GM18511 (cell line): ENCODE measurements at regions not wholly inside any gene's neighbourhood (a gene's known extent, or its start where the extent isn't known, plus 50 kb on each side); places are given as distances from the start of the nearest gene placed in this dataset.

Source experiments
- ATAC-seq: cut with Tn5 transposase; IDR thresholded peaks from one replicate; pipeline ENCODE4 v1.9.1; 2021; ENCODE audit warnings: mild to moderate bottlenecking, moderate library complexity; ENCODE audit not compliant: unreplicated experiment

DNA sequence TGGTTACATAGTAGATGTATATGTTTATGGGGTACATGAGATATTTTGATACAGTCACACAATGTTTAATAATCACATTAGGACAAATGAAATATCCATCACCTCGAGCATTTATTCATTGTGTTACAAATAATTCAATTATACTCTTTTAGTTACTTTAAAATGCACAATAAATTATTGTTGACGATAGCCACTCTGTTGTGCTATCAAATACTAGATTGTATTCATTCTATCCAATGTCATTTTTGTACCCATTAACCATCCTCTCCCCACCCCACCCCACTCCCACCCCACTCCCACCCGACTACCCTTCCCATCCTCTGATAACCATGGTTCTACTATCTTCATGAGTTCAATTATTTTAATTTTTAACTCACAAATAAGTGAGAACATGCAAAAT, 585.4 kb downstream of the CDH26 start:
- ATAC-seq = no peak

DNA sequence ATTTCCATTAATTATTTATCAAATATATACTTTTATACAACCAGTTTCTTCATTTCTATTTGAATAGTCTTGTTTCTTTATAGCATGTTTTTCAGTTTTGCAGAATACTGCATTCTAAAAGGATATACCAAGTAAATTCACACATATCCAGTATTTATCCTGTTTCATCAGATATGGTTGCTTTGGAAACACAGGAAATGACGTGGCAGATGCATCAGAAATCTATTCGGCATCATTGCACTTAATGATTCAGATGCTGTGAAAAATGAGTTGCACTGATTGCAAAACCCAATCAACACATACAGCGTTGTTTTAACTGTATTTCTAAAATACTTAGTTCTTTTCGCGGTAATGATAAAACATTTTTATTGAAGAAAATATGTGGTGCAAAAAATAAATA, 594.9 kb downstream of the CDH26 start:
- no peak for ATAC-seq

DNA sequence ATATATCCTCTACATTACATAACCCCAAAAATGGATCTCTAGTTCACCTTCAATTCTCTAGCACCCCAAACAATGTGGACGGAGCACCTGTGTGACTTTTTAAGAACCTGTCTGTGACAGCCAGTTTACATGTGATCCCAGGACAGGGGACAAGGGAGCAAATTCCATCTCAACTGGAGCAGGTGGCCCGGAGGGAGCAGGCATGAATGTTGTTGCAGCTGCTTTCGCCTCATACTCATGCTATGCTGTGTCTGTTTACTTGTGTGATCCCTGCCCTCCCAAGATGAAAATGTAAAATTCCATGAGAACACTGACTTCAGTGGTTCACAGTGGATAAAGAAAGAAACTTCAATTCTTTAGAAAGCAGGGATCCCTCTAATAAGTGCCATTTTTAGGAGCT, 600.3 kb downstream of the CDH26 start:
- no peak for ATAC-seq

DNA sequence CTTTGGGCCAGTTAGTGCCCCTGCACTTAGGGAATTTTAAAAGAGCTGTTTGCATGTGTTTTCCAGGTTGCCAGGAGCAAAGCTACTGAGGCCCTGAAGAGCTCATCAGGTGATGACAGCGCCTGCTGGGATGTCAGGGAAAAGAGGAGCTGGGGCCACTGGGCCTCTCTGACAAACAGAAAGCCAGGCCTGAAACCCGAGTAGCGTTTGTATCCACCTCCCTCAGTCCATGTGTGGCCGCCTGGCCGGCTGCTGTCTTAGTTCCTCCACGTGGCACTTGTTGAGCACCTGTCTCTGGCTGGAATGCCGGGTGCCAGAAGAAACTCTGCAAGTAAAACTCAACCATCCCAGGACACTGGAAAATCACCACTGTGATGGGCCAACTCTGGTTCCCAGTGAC, 601.2 kb downstream of the CDH26 start:
- no peak for ATAC-seq

DNA sequence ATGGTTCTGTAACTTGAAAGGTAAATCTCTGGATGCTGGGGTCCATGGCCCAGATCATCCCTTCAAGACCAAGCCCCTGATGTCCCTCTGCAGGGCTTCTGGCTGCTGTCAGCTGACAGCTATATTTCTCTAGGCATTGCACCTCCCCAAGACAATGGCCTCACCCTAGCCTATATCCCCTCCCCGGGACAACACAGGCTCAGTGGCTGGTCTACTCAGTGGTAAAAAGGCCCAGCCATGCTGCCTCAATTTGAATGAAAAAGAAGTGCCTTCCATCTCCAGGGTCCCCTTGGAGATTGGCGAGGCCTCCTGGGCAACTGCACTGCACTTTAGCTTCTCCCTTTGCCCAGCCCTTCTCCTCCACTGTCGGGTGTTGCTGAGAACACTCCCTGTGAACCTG, 602.8 kb downstream of the CDH26 start:
- no peak for ATAC-seq

DNA sequence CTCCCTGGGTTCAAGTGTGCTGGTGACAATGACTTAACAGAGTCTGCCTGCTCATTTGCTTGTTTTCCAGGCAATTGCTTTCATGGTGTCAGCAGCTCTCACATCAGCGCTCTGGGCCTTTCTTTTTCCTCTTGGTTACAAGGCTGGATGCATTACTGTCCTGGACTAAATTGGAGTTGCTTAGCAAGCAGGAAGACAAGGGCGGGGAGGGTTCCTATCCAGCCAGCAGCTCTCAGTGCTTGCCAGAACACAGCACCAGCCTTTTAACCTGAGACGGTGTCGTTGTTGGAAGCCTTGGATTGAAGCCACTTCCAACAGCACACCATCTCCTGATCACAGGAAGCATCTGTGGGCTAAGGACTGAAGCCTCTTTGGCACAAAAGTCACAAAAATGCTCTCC, 606.9 kb downstream of the CDH26 start:
- no peak for ATAC-seq

DNA sequence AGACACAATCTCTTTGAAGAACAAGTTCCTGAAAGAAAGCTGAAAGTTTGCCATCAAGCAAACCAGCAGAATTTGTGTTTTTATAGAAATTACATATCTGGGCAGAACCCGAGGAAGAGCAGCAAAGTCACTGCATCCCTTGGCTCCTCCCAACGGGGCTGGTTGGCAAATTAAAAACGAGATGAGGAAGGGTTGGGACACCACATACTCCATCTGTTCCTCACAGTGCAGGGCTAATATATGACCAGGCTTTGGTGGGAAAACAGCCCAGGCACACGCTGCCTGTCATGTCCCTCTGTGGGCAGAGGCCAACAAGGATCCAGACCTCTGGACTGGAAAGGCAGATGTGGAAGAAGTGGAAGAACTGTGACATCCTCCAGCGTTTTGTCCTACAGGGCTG, 607.3 kb downstream of the CDH26 start:
- no peak for ATAC-seq

DNA sequence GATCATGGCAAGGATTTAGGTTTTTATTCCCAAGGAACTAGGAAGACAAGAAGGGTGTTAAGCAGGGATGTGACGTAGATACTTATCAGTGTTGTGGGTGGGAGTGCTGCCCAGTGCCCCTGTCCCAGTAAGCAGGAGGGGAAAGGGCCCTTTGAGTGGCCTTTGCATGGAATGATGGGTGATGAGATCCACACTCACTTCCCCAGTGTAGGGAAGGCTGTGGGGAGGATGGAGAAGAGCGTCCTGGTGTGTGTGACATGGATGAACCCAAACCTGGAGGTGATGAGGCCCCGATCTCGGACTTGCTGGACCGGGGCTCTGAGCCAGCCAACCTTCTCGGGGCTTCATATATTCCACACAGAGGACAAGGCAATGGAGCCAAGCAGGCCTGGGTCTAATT, 610.9 kb downstream of the CDH26 start:
- ATAC-seq = no peak

DNA sequence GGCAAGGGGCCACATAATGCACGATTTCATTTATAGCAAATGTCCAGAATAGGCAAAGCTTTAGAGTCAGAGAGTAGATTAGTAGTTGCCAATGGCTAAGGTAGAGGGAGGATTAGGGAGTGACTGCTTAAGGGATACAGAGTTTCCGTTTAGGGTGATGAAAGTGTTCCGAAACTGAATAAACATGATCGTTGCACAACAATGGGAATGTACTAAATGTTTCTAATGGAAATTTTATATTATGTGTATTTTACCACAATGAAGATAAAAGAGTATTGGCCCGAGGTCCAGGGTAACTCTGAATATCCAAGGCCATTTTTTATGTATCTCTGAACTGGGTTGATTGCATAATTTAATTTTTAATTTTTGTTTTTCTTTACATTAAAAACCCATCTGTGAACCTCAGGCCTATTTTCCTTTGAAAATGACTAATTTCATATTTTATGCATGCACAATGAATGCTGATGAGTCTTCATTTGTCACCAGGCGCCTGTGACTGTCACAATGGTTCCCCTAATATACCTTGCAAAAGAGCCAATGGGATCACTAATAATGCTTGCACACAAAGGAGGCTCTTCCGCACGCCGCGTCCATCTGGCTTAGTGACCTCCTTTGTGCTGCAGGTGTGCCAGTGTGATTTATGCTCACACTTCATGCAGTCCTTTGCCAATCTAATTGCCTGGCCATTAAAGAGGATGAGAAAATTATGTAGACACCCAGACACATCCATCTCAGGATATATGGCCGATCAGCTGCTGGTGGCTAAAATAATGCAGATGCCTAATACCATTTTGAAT, 612.5 kb downstream of the CDH26 start:
- ATAC-seq = no peak

DNA sequence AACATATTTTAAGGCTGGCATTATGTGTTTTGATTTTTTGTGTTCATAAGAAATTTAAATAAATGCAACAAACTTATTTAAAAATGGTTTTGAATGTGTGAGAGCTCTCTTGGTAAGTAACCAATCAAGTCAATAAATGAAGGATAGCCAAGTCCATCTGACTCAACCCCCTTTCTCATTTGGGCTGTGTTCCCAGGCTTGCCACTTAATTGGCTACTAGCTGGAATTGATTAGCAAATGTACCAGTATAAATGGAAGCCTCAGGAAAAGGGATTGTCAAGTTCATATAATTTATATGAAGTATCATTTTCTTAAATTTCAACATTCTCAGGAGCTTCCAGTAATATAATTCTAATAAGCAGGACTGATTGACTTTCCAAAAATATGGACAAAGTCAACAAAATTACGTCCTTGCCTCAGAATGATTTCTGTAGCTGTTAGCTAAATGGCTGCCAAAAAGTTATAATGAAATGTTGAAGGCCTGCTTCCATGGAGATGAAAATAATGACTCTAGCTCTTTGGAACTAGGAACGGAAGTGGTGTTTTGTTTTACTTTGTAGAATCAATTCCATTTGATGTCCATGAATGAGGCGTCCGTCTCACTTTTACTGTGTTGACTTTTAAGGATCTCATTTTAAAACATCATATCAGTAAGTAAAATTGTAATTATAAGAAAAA, 614.9 kb downstream of the CDH26 start:
- no peak for ATAC-seq

DNA sequence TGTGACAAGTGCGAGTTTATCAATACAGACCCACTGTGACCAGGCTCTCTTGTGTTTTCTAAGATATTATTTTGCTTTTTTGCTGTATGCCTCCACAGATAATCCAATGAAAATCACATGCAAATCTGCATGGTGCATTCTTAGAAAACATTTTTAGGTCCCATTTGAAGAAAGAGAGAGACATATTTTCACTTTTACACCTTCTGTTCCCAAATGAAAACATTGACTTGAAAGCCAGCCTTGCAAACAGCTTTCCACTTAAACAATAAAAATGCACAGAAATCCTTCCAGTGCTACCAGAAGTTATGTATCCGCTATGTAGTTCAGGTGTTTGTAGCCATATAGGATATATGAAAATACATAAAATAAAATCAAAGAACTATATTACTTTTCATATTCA, 618.0 kb downstream of the CDH26 start:
- ATAC-seq = no peak

DNA sequence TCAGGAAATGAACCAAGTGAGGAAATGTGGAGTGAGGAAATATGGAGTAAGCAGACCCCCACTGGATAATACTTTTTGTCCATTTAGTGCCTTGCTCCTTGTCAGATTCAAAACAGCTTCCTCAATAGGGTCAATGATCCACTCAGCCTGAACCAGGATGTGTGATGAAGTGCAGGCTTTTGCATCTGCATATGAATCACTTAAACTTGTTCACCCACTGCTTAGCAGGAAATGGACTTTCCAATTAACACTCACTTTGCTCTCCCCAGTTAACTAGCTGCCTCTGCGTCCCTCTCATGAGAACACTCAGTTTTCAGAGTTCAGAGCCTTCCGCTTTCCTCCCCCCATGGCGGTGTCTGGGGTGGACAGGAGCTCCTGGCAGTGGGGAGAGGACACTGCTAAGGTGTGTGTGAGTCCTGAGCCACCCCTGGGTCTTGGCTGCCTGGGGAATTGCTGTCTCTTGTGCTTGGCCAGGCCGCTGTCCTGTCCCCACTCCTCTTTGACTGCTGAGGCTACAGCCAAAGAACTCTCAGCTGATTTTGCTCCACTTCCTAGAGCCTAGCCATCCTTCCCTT, 621.8 kb downstream of the CDH26 start:
- ATAC-seq = no peak

DNA sequence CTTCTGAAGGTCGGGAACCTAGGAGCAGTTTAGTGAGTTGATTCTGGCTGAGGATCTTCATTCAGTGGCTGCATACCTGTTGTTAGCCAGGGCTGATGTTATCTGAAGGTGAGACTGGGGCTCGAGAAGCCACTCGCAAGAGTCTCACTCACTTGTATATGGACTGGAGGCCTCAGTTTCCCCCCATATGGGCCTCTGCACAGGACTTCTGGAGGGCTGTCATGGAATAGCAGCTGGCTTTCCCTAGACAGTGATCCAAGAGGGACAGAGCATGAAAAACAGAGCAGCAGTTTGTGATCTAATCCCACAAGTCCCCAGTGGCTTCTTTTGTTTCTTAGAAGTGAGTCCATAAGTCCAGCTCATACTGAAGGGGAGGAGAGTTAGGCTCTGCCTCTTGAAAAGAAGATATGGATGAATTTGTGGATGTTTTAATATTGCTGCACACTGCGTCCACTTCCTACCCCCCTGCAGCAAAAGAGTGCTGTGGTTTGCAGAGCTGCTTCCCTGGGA, 623.4 kb downstream of the CDH26 start:
- no peak for ATAC-seq

DNA sequence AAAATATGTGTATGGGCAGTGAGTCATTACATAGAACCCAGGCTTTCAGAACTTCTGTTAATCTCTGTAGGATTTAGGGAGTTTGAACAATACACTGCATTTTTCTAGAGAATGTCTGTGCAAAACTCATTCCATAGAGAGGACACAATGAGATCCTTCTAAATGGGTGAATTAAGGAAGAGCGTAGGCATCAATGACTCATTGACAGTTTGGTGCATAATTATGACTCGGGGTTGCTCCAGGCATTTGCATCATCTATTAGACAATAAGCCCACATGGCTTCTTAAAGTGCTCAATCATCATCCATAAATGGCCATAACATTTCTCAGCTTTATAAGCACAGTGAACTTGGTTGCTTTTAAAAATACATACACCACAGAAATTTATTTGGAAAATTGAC, 625.5 kb downstream of the CDH26 start:
- ATAC-seq = no peak

DNA sequence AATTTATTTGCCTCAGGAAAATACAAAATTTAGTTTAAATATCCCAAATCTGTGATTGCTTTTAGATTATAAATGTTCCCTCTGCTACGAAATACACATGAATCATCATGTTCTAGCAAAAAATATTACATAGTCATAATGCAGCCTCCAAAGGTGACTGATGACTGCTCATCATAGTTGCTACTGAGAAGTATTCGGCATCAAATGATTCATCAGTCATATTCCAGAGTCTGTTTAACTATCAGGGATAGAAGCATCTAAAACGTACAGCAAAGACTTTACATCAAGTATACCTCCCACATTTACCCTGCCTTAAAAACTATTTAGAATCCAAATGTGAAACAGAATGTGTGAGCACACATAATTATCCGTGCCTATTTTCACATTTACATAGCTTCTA, 626.0 kb downstream of the CDH26 start:
- ATAC-seq = no peak

DNA sequence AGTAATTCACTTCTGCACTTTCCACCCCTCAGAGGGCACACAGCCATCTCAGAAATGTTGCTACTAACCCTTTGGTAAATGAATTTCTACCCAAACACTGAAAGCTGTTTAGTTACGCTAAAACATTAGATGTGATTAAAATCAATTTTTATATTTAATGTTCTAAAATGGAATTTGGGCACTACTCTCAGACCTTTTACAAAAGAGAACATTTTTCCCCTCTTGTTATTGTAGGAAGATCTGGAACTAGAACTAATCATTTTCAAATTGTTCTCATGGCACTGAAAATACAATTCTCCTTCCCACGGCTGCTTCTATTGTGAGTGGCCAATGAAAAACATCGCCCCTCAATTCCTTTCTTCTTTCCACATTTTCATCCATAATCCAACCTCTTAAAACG, 627.4 kb downstream of the CDH26 start:
- no peak for ATAC-seq

DNA sequence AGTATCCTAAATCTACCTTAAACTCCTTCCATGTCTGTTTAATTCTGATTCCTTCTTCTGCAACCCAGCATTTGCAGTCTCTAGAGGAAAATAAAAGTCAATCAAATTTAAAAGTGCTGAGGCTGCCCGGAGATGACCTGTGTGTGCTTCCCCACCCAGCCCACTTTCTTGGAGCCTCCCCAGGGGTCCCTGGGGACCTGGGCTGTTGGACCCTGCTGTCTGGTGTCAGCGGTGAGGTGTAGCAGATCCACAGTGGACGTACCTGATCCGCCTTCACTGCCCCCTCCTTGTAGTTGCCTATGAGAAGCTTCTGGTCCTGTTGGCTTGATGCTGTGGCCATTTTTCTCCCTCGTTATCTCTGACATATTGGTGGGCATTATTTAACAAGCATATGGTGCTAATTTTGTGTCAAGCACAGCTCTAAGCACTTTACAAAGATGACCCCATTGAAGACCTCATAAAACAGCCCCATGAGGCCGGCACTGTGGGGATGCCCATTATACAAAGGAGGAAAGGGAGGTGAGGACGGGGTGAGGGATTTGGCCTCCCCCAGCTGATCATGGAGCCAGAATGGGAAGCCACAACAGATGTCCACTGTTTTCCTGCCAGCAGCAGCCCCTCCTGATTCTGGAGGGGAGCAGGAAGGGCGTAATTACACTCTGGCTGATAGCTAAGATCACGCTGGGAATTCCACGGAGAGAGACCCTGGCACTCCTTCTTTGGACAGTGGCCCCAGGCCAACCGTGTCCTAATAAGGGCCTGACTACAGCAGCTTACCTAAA, 628.2 kb downstream of the CDH26 start:
- ATAC-seq = no peak

DNA sequence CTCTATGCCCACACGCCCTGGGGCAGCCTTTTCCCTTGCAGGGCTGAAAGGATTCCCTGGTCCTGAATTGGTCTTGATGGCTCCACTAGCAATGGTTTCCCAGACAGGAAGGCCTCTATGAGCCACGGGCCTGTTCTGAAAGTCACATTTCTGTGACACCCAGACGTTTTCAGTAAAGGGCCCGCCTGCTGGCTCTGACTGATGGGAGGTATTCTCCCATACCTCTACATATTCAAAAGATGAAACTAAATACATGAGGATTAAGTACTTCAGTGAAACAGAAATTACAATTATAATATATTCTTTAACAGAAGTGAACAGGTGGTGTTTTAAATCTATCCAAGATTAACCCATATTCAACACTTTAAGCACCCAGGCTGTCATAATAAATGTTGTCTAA, 629.8 kb downstream of the CDH26 start:
- ATAC-seq = no peak

DNA sequence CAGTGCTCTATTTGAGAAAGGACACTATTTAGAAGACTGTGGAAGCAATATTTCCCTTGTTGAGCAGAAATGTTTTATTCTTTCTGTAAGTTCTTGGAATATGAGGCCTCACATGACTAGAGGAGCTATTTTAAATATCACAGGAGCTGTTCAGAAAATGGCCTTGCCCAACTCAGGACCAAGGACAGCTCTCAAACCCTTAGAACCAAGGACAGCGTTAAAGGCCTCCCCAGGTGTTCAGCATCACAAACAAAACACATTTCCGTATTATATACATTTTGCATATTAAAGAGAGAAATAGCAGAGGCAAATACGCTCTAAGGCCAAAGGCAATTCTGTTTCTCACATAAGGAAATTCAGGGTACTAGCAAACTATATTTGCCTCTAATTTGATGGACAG, 631.4 kb downstream of the CDH26 start:
- ATAC-seq = no peak

DNA sequence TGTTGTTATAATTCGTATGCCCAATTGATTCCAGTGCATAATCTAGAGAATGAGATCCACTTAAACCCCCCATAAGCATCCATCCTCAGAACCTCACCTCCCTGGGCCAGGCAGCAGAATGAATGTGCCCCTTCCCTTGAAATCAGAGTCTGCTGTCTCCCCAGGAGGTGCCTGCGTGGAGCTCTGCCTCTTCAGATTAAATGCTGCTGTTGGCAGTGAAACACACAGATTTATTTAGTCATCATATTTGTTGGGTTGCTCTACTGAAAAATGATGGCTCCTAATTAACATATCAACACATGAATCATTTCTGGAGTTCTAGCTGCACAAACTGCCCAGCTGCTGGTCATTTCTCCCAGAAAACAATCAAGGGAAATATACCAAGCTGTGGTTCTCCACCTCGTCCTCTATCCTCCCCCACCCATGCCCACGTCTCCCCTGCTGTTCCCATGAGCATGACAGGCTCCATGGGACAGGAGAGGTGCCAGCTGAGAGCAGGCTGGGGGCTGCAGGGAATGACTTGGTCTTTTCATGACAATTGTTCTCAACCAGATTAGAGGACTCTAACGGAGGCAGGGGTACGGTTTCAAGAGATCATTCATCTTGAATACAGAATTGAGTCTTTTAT, 633.1 kb downstream of the CDH26 start:
- ATAC-seq = no peak

DNA sequence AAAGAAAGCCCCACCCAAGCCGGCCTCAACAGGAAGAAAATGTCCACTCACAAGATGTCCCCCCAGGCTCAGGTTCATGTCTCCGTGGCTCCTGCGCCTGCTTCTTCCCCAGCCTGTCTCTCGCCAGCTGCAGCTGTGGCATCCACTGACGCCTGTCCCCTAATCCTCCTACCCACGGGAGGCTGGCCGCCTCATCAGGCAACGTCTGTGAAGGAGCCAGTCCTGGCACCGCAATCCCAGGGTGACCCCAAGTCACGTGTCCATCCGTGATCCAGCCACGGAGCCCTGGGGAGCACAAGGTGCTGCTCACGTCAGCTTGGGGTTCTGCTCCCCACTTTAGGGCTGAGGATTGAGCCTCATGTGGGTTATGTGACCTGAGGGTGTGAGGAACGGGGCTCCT, 640.3 kb downstream of the CDH26 start:
- no peak for ATAC-seq
